ENCODE measurements at regions not wholly inside any gene's neighbourhood (a gene's known extent, or its start where the extent isn't known, plus 50 kb on each side); places are given as distances from the start of the nearest gene placed in this dataset.

- no peak for TF ChIP-seq POLR2AphosphoS5 (IDR thresholded peaks at IDR 0.05)
- peak in 1 of 4 experiments; percentile 20 for TF ChIP-seq CTCF (IDR thresholded peaks at IDR 0.05)
Observed at GRCh38 chr16:86044241-86044671, 145.3 kb downstream of the IRF8 start.
